HS-5 (cell line): ENCODE measurements at regions not wholly inside any gene's neighbourhood (a gene's known extent, or its start where the extent isn't known, plus 50 kb on each side); places are given as distances from the start of the nearest gene placed in this dataset.
"Not testable (repeated sequence)": the region's sequence is repeated elsewhere in the genome, so short reads cannot be mapped to it uniquely, and the experiment has no call there.

Experiments
- DNase-seq: peaks from one replicate; pipeline ENCODE4 v3.0.0-alpha.2; 2012; ENCODE audit warnings: low read depth

DNA sequence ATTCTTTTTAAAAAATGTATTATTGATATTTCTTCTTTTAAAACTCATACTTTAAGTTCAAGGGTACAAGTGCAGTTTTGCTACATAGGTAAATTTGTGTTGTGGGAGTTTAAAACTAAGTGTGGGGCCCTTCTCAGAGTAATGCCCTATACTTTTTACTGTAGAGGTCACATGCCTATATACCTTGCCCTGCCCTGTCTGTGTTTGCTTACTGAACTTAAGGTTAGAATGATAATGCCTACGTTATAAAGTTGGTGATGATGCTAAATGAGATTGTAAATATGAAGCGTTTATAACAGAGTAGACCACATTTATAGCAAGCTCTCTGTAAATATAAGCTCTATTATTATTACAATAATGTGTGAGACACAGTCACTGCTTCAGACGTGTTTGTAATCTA is 261.9 kb downstream of the RASSF9 start:
- DNase-seq = no peak

DNA sequence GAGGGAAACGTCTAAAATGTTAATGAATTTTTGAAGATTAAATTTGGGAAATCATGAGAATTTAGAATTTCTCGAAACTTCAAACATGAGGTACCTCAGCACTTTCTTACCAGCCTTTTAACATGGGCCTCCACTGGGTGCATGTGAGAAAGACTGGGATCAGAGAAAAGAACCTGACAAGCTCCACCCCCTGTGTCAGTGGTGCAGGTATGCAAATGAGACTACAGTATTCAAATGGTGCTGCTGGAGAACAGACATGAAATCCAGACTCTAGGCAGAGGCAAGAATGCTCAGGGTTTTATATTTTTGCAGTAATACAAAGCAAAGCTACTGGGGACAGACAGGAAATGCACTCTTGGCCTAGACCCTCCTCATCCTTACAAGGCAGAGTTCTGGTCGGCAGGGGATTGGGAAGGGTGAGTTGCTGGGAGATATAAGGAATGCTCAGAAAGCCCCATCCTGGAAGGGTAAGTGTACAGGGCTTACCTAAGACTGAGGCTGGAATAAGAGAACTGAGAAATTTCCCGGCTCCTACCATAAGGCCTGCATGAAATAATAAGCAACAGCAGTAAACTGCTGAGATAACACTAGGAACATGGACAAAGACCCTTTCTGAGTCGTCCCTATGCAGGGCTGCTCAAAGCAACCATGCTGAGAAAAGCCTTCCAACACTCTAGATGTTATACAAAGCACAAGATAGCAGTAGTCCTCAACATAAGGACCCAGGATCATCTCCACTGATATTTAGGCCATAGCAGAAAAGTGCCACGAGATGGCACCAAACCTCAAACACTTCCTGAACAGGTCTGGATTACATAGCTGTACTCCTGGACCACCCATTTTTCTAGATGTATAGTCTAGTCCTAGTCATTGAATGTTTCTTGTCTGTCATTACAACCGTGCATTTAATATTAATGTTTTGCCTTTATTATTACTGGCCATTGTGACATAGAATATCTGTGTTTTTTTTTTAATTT is 260.8 kb downstream of the RASSF9 start:
- peak; percentile 42 for DNase-seq

DNA sequence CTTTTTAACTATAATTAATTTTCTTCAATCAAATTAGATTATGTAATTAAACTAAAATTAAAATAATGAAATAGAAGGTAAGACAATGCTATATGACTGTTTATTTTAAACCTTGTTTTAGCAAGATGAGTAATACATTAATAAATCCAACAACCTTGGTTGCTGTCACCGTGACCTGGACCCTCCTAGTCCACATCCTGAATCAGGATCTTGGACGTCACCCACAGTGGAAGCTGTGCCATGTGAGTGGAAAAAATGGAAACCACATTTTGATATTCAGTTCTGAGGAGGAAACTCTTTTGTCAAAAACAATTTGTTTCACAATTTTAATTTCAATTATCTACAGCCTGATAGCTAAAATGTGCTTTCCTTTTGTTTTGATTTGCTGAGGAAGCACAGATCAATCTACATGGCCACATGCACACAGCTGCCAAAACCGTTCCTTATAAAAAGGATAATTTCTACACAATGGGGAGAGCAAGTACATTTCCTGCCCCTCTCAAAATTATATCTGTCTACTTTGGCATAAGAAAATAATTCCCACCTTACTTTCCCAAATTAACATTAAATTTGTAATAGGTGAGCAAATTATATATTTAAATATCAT is 255.5 kb downstream of the RASSF9 start:
- DNase-seq = no peak

GRCh38 chr12:85587158-85587557 is 249.1 kb downstream of the RASSF9 start:
- DNase-seq = no peak

GRCh38 chr12:85588221-85588620 is 248.0 kb downstream of the RASSF9 start:
- no peak for DNase-seq

- no peak for DNase-seq
Measured at GRCh38 chr12:85600841-85601240, 235.4 kb downstream of the RASSF9 start.

DNA sequence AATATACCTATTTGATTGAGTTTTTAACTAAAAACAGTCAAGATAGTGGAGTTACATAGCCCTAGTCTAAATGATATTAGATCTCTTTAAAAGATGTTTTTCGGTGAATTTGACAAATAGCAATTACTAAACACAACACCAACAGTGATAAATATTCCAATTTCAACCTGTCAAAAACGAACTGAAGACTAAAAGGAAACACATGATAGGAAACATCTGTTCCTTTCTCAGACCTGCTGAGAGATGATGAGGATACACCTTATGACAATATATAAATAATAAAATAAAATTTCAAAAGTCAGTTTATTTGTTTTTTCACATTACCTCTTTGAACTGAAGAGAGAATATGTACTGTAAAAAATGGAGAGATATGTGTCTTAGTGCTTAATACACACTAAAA is 232.7 kb downstream of the RASSF9 start:
- DNase-seq = no peak

GRCh38 chr12:85606455-85606854 is 229.8 kb downstream of the RASSF9 start:
- no peak for DNase-seq

GRCh38 chr12:85609778-85610177 is 226.4 kb downstream of the RASSF9 start:
- DNase-seq = no peak

DNA sequence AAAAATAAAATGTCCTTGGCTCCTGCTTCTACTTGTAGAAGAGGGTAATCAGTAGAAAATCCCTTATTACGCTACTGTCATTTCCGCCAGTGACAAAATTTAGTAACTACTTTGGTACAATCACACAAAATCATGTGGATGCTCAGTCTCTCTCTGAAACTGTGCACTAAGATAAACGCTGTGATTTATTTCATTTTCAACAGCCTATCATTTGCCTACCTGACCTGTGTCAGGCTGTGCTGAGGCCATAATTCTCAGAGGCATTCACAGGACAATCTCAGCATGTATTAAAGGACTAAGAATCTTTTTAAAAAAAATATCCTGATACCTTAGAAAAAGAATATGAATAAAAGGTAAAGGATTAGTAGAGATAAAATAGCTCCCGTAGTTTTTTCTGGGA is 226.0 kb downstream of the RASSF9 start:
- DNase-seq = no peak

GRCh38 chr12:85616201-85616600 is 220.0 kb downstream of the RASSF9 start:
- no peak for DNase-seq

DNA sequence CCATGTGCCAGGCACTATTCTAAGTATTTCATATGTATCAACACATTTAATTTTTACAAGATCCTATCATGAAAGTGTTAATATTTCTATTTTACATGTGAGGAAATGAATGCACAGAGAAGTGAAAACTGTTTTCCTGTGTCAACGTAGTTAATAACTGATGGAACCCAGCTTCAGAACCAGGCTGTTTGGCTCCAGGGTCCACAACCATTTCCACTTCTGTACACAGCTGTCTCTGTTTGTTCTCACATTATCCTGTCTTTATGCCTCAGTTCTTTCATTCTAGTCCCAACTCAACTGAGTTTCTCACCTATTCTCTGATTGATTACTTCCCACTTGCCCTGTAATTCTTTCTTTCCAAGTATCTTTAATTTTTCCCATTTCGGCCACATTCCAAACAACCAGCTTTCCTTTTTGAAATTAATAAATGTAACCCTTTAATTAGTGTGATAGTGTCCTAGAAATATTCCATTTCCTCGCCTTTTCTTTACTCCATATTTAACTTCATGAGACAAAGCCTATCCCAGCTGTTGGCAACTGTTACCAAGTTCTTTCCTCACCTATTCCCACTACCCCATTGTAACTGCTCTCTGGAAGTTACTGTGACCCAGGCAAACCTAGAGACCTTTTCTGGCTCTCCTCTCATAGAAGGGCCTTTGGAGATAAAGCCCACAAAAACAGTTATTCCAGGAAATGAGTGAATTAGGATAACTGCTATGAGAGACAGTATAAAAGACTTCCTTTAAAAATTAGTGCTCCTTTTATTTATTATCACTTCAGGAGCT is 218.7 kb downstream of the RASSF9 start:
- DNase-seq = no peak

GRCh38 chr12:85621041-85621440 is 215.2 kb downstream of the RASSF9 start:
- no peak for DNase-seq

DNA sequence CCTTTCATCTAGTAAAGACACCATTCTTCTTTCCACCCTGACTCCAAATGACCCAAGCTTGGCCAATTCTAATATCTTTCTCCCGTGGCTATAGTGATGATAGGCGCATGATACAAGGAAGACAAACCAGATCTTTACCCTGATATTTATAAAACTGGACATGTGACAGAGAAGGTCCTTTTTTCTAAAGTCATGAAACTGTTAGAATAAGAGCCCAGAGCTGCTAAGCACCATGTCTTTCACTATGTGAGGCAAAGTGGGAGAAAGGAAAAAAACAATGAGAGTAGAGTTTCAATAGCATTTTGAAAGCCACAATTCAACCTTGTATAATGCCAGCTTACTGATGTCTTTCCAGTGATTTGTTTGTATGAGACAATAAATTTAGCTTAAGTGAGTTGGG is 212.4 kb downstream of the RASSF9 start:
- no peak for DNase-seq

DNA sequence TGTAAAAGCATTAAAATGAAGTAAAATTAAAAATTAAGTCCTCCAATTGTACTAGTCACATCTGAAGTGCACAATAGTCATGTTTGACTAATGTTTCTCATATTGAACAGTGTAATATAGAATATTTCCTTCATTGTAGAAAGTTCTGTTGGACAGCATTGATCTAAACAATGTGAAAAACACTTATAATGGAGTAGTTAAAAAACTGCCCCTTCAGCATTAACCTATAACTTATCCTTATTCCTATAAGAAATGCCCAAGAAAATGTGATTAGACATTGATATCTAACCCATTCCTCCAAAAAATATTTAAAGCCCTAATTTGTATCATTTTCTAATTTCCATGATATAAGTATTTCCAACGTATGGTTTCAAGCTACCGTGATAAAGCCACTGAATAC is 210.7 kb downstream of the RASSF9 start:
- DNase-seq = no peak

DNA sequence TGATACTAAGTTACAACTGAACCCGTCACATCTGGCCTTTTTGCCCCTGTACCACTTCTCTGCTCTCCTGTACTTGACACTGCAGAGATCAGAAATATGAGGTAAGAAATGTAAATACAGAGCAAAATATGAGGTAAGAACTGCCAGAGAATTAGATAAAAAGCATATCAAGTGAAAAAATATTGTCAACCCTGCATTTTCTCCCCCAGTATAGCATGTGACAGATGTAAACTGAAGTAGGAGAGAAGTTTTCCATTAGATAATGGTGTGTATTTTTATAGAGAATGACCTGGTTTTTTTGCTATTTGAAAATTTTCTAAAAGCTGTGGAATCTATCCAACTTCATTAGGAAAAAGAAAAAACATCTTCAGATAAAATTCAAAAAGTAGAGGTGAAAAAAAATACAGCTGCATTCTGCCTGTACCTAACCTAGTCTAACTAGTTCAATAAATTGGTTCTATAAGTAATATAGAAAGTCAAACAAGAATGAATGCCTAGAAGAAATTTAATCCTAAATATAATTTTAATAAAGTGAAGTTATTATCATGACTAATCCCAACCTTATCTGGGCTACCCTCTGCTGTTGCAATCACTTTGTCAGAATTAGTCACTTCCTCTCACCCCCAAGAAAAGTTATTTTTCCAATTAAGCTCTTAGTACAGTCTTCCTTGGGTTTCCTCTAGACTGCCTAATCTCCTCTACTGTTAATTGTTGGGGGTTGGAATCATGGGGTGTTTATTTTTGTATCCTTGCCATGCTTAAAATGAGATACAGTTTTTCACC is 210.0 kb downstream of the RASSF9 start:
- DNase-seq = peak; percentile 83

- DNase-seq = no peak
Measured at GRCh38 chr12:85626784-85627171, 209.4 kb downstream of the RASSF9 start.

GRCh38 chr12:85627584-85627983 is 208.6 kb downstream of the RASSF9 start:
- peak; percentile 63 for DNase-seq

DNA sequence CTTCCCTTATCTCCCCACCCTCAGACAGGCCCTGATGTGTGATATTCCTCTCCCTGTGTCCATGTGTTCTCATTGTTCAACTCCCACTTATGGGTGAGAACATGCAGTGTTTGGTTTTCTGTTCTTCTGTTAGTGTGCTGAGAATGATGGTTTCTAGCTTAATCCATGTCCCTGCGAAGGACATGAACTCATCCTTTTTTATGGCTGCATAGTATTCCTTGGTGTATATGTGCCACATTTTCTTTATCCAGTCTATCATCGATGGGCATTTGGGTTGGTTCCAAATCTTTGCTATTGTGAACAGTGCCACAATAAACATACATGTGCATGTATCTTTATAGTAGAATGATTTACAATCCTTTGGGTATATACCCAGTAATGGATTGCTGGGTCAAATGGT is 207.6 kb downstream of the RASSF9 start:
- not testable (repeated sequence) for DNase-seq

GRCh38 chr12:85630851-85631250 is 205.4 kb downstream of the RASSF9 start:
- DNase-seq = no peak

GRCh38 chr12:85632390-85632789 is 203.8 kb downstream of the RASSF9 start:
- DNase-seq = no peak

- no peak for DNase-seq
Measured at GRCh38 chr12:85633491-85633890, 202.7 kb downstream of the RASSF9 start.
